D721Med (cell line): ENCODE measurements at regions not wholly inside any gene's neighbourhood (a gene's known extent, or its start where the extent isn't known, plus 50 kb on each side); places are given as distances from the start of the nearest gene placed in this dataset.

Experiments used
- DNase-seq: peaks from one replicate; pipeline ENCODE4 v3.0.0; 2011; ENCODE audit warnings: low spot score; ENCODE audit not compliant: insufficient read length
- FAIRE-seq: peaks from 2 replicates; lab custom pipeline; 2011; peaks lifted over from hg19 to GRCh38; lab: Jason Lieb, UNC
- TF ChIP-seq, protein P1 (sequence below): IDR thresholded peaks from 2 replicates; pipeline ENCODE4 v1.5.1; 2012; ENCODE audit warnings: mild to moderate bottlenecking, control low read depth; ENCODE audit not compliant: insufficient read depth; ENCODE audit errors: missing control alignments

DNA sequence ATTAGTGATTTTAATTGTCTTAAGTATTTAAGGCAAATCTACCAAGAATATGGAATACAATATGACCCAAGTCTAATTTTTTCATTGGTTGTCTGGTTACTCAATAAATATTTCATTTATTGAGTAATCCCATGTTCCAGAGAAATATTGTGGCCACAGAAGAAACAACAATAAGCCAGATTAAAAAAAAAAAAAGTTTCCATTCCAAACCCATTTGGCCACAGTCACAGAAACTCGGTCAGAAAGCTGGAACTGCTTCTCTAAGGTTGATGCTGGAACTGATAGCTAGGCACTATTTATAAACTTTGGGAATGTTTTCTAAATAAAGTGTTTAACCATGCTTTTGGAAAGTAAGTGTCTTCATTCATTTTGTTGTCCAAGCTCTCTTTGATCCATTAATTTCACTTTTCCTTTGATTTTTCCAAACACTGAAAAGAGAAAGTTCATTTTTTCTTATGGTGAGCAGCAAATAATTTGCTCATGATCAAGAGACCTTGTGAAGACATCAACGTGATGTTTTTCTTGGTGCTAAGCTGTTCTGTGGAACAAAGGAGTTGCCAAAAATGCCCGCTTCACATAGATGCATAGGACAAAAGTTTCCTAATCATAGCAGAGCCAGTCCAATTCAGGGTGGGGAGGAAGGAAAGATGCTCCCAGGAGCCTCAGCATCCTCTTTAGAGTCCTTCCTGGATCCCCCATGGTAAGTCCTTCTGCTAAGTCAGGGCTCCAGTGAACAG lies 72.1 kb upstream of the CCBE1 start:
- FAIRE-seq (no peak), DNase-seq (no peak)
- TF ChIP-seq, protein P1, sequence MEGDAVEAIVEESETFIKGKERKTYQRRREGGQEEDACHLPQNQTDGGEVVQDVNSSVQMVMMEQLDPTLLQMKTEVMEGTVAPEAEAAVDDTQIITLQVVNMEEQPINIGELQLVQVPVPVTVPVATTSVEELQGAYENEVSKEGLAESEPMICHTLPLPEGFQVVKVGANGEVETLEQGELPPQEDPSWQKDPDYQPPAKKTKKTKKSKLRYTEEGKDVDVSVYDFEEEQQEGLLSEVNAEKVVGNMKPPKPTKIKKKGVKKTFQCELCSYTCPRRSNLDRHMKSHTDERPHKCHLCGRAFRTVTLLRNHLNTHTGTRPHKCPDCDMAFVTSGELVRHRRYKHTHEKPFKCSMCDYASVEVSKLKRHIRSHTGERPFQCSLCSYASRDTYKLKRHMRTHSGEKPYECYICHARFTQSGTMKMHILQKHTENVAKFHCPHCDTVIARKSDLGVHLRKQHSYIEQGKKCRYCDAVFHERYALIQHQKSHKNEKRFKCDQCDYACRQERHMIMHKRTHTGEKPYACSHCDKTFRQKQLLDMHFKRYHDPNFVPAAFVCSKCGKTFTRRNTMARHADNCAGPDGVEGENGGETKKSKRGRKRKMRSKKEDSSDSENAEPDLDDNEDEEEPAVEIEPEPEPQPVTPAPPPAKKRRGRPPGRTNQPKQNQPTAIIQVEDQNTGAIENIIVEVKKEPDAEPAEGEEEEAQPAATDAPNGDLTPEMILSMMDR = no peak

DNA sequence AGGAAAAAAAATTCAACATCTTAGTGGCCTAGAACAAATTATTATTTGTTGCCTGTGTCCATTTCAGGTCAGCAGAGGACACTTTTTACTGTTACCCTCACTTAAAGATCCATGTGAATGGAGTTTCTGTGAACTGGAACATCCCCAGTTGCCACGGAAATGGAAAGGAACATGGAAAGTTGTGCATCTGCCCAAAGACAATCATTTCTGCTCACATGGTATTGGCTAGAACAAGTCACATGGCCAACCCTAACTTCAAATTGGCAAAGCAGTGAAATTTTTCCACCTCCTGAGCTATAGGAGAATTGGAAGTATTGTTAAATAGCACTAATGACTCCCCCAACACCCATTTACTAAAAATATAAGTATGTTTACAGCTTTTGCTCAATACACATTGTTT lies 71.2 kb upstream of the CCBE1 start:
- TF ChIP-seq, protein P1 = no peak
- FAIRE-seq (peak; percentile 77), DNase-seq (no peak)

DNA sequence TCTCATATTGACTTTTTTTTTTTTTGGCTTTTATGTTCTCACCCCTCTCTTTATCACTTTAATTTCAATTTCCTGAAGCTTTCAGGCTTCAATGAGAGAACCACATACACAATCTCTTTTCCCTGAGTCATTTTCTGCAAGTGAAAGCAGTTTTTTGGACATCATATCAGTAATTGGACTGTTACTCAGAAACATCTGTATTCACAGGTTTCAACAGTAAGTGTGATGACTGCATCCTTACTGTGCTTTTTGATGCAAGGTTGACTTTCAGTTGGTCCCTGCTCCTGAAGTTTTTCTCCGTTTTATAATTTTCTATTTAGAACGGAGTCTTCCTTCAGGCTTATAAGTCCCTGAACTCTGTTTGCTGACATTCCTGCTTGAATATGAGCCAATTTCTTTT lies 70.5 kb upstream of the CCBE1 start:
- TF ChIP-seq, protein P1 = no peak
- peak; percentile 82 for FAIRE-seq
- no peak for DNase-seq

DNA sequence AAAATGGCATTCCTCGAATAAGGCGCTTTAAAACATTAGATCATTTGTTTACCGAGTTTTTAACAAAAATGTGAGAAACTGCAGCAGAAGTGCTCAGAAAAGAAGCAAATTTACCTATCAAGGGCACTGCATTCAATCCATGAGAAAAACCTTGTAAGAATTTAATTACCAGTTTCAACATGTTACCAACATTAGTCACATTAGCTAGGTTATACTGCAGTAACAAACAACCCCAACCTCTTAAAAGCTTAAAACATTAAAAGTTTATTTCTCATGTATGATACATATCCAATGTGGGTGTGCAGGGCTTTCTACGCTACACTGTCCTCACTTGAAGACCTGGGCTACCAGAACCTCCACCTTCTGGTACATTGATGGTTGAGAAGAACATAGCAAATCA lies 68.1 kb upstream of the CCBE1 start:
- TF ChIP-seq, protein P1 = no peak
- FAIRE-seq = no peak
- DNase-seq = no peak

DNA sequence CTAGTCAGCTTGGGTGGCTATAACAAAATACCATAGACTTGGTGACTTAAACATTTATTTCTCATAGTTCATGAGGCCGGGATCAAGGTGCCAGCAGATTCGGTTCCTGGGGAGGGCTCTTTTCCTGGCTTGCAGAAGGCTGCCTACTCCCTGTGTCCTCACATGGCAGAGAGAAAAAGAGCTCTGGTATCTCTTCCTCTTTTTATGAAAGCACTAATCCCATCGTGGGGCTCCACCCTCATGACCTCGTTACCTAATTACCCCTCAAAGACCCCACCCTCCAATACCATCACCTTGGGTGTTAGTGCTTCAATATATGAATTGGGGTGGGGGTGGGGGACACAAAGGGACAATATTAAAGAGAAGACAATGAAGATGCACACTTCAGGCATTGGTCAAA lies 67.1 kb upstream of the CCBE1 start:
- TF ChIP-seq, protein P1 = no peak
- DNase-seq (no peak), FAIRE-seq (no peak)

DNA sequence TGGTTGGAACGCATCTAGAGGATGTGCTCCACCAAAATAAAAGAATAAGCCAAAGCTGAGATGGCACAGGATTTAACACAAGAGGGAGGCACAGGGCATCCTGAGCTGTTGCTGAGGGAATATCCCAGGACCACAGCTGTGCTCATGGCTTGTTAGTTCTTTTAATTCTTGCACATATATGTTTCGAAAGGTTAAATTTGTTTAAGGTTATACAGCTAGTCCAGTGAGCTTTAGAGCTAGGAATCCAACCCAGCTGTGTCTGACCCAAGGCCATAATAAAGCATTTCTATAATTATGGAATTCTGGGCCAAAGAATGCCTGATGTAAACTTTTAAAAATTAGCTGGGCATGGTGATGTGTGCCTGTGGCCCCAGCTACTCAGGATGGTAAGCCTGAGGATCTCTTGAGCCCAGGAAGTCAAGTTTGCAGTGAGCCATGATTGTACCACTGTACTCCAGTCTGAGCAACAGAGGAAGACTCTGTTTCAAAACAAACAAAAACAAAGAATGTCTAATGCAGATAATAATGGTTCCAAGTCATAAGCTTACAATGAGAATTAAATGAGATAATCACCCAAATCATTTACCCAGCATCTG lies 66.4 kb upstream of the CCBE1 start:
- FAIRE-seq (peak; percentile 100), DNase-seq (no peak)

More for the DNA sequence above, 66.4 kb upstream of the CCBE1 start:
- TF ChIP-seq, protein P1 = no peak
